NB4 (cell line): ENCODE measurements at regions not wholly inside any gene's neighbourhood (a gene's known extent, or its start where the extent isn't known, plus 50 kb on each side); places are given as distances from the start of the nearest gene placed in this dataset.

ENCODE experiments used
- MYC ChIP-seq: IDR thresholded peaks from 2 replicates; pipeline ENCODE4 v1.6.1; 2011; ENCODE audit warnings: low read depth, low read length
- POLR2A ChIP-seq: IDR thresholded peaks from 2 replicates; pipeline ENCODE4 v1.6.1; 2011; ENCODE audit warnings: mild to moderate bottlenecking; ENCODE audit not compliant: insufficient read length; ENCODE audit errors: extremely low read depth
- TF ChIP-seq, protein P1 (sequence below): IDR thresholded peaks from 2 replicates; pipeline ENCODE4 v1.6.1; 2011; ENCODE audit warnings: low read depth, low read length
- TF ChIP-seq, protein P2 (sequence below): IDR thresholded peaks from one replicate; pipeline ENCODE4 v1.5.1; 2012; ENCODE audit warnings: low read depth, low read length

DNA sequence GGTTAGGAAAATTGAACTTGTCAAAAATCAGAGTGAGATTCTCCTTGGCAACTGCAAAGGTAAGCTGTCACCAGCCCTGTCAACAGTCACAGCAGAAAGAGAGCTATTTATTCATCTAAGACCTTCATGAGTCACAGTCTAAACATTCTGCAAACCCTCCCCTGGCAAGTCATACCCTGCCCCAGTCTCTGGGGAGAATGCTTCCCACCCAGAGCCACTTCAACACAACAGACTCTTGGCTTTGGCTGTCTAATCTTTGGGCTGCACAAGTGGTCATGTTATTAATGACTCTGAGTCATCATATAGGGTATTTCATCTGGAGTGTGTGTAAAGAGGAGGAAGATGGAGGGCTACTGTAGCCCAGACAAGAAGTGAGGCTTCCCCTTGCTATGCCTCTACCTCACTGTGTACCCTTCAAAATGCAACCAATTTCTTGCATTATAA is 153.4 kb downstream of the CCDC34 start:
- TF ChIP-seq, protein P1, sequence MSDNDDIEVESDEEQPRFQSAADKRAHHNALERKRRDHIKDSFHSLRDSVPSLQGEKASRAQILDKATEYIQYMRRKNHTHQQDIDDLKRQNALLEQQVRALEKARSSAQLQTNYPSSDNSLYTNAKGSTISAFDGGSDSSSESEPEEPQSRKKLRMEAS, result no peak
- TF ChIP-seq, protein P2, sequence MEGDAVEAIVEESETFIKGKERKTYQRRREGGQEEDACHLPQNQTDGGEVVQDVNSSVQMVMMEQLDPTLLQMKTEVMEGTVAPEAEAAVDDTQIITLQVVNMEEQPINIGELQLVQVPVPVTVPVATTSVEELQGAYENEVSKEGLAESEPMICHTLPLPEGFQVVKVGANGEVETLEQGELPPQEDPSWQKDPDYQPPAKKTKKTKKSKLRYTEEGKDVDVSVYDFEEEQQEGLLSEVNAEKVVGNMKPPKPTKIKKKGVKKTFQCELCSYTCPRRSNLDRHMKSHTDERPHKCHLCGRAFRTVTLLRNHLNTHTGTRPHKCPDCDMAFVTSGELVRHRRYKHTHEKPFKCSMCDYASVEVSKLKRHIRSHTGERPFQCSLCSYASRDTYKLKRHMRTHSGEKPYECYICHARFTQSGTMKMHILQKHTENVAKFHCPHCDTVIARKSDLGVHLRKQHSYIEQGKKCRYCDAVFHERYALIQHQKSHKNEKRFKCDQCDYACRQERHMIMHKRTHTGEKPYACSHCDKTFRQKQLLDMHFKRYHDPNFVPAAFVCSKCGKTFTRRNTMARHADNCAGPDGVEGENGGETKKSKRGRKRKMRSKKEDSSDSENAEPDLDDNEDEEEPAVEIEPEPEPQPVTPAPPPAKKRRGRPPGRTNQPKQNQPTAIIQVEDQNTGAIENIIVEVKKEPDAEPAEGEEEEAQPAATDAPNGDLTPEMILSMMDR, result no peak
- TF ChIP-seq POLR2A, result no peak
- TF ChIP-seq MYC, result no peak
